DOHH2 (cell line): ENCODE measurements at regions not wholly inside any gene's neighbourhood (a gene's known extent, or its start where the extent isn't known, plus 50 kb on each side); places are given as distances from the start of the nearest gene placed in this dataset.

Source experiments
- H3F3A ChIP-seq: fragments of 200-600 bp; sonication (generic), shearing (Covaris generic); 2 replicates; pipeline ENCODE4 v1.6.0; 2016; ENCODE audit warnings: antibody characterized with exemption, mild to moderate bottlenecking; ENCODE audit not compliant: control insufficient read depth, insufficient read depth
- H3K27ac ChIP-seq: fragments of 200-600 bp; sonication (generic); 2 replicates; pipeline ENCODE4 v1.5.1; 2014; ENCODE audit warnings: low read depth, mild to moderate bottlenecking, low read length, moderate library complexity
- H3K27me3 ChIP-seq: fragments of 200-600 bp; sonication (generic); 2 replicates; pipeline ENCODE4 v1.6.1; 2014; ENCODE audit warnings: mild to moderate bottlenecking, low read length, mixed read lengths; ENCODE audit not compliant: control insufficient read depth
- H3K36me3 ChIP-seq: fragments of 200-600 bp; sonication (generic); 2 replicates; pipeline ENCODE4 v1.6.1; 2014; ENCODE audit warnings: mild to moderate bottlenecking, low read length, moderate library complexity, mixed read lengths; ENCODE audit not compliant: control insufficient read depth
- H3K4me1 ChIP-seq: fragments of 200-600 bp; sonication (generic); 2 replicates; pipeline ENCODE4 v1.6.1; 2014; ENCODE audit warnings: mild to moderate bottlenecking, low read length, mixed read lengths; ENCODE audit not compliant: control insufficient read depth
- H3K4me2 ChIP-seq: fragments of 200-600 bp; sonication (generic); 2 replicates; pipeline ENCODE4 v1.6.0; 2014; ENCODE audit warnings: mild to moderate bottlenecking, low read length, moderate library complexity
- H3K4me3 ChIP-seq: fragments of 200-600 bp; sonication (generic); 2 replicates; pipeline ENCODE4 v1.5.1; 2014; ENCODE audit warnings: mild to moderate bottlenecking, low read length, mixed read lengths
- H3K79me2 ChIP-seq: fragments of 200-600 bp; sonication (generic); 2 replicates; pipeline ENCODE4 v1.6.1; 2014; ENCODE audit warnings: mild to moderate bottlenecking, low read length, mixed read lengths; ENCODE audit not compliant: control insufficient read depth
- H3K9me2 ChIP-seq: fragments of 200-600 bp; sonication (generic); replicated peaks from 2 replicates; pipeline ENCODE4 v1.6.1; 2014; ENCODE audit warnings: mild to moderate bottlenecking, low read length, mixed read lengths; ENCODE audit not compliant: control insufficient read depth
- H3K9me3 ChIP-seq: fragments of 200-600 bp; sonication (generic); 2 replicates; pipeline ENCODE4 v1.6.1; 2014; ENCODE audit warnings: antibody characterized with exemption, low read length, mixed read lengths; ENCODE audit not compliant: control insufficient read depth, insufficient read depth
- H4K20me1 ChIP-seq: fragments of 200-600 bp; sonication (generic); 2 replicates; pipeline ENCODE4 v1.6.0; 2014; ENCODE audit warnings: low read depth, mild to moderate bottlenecking, antibody characterized with exemption, low read length, moderate library complexity; ENCODE audit not compliant: control insufficient read depth, insufficient read depth
- CTCF ChIP-seq: fragments of 200-600 bp; sonication (generic); IDR thresholded peaks from one replicate; pipeline ENCODE4 v1.5.1; 2014; ENCODE audit warnings: antibody characterized with exemption, mild to moderate bottlenecking, low read depth, low read length; ENCODE audit not compliant: poor library complexity, severe bottlenecking
- EZH2phosphoT487 ChIP-seq: fragments of 200-600 bp; sonication (generic); IDR thresholded peaks from 2 replicates; pipeline ENCODE4 v1.6.1; 2017; ENCODE audit warnings: borderline replicate concordance, mild to moderate bottlenecking, antibody characterized with exemption, low read length, moderate library complexity, mixed read lengths

GRCh38 chr2:184272056-184272455, 326.3 kb upstream of the ZNF804A start:
- Histone ChIP-seq H3K27me3 (no peaks in the 10 kb centered on the region), H3K79me2 (no peaks in the 10 kb centered on the region), H3K9me2 (no peaks in the 10 kb centered on the region), H3K4me2 (no peak overlapping the region), H4K20me1 (no peaks in the 10 kb centered on the region), H3K4me3 (no peak overlapping the region), H3K9me3 (no peaks in the 10 kb centered on the region), H3K36me3 (no peaks in the 10 kb centered on the region), H3K27ac (no peak overlapping the region), H3K4me1 (no peaks in the 10 kb centered on the region), H3F3A (no peaks in the 10 kb centered on the region)
- TF ChIP-seq EZH2phosphoT487 = no peak
- no peak for TF ChIP-seq CTCF

- no peaks in the 10 kb centered on the region for H3K9me2 ChIP-seq
- H3K4me2 ChIP-seq = no peak overlapping the region
- H3K27ac ChIP-seq = no peak overlapping the region
- no peaks in the 10 kb centered on the region for H3K27me3 ChIP-seq
- H3K9me3 ChIP-seq = no peaks in the 10 kb centered on the region
- H3F3A ChIP-seq = no peaks in the 10 kb centered on the region
- H3K36me3 ChIP-seq = no peaks in the 10 kb centered on the region
- no peak overlapping the region for H3K4me3 ChIP-seq
- H3K4me1 ChIP-seq = peaks cover 5% of the 10 kb centered on the region; the same call in 1 of the 2 replicates
- no peaks in the 10 kb centered on the region for H3K79me2 ChIP-seq
- no peak for TF ChIP-seq CTCF
- TF ChIP-seq EZH2phosphoT487 = no peak
- H4K20me1 ChIP-seq = no peaks in the 10 kb centered on the region
Measured at GRCh38 chr2:184294831-184295230, 303.5 kb upstream of the ZNF804A start.

- H3K27me3 ChIP-seq = no peaks in the 10 kb centered on the region
- no peaks in the 10 kb centered on the region for H4K20me1 ChIP-seq
- H3K4me2 ChIP-seq = no peak overlapping the region
- H3K9me3 ChIP-seq = no peaks in the 10 kb centered on the region
- no peaks in the 10 kb centered on the region for H3F3A ChIP-seq
- no peak overlapping the region for H3K27ac ChIP-seq
- no peak overlapping the region for H3K4me3 ChIP-seq
- no peaks in the 10 kb centered on the region for H3K79me2 ChIP-seq
- peaks cover 5% of the 10 kb centered on the region; the same call in 1 of the 2 replicates for H3K4me1 ChIP-seq
- TF ChIP-seq EZH2phosphoT487 (no peak), CTCF (no peak)
- no peaks in the 10 kb centered on the region for H3K36me3 ChIP-seq
- H3K9me2 ChIP-seq = no peaks in the 10 kb centered on the region
Measured at GRCh38 chr2:184297085-184297484, 301.2 kb upstream of the ZNF804A start.

GRCh38 chr2:184302506-184302905, 295.8 kb upstream of the ZNF804A start:
- Histone ChIP-seq H3K9me2 (no peaks in the 10 kb centered on the region), H3K27ac (no peak overlapping the region), H3K36me3 (no peaks in the 10 kb centered on the region), H3K4me3 (no peak overlapping the region), H4K20me1 (no peaks in the 10 kb centered on the region), H3K4me1 (no peaks in the 10 kb centered on the region), H3F3A (no peaks in the 10 kb centered on the region), H3K27me3 (no peaks in the 10 kb centered on the region), H3K4me2 (no peak overlapping the region), H3K9me3 (no peaks in the 10 kb centered on the region), H3K79me2 (no peaks in the 10 kb centered on the region)
- TF ChIP-seq EZH2phosphoT487 (no peak), CTCF (no peak)
